Epithelial cell of proximal tubule (primary cell): ENCODE measurements at regions not wholly inside any gene's neighbourhood (a gene's known extent, or its start where the extent isn't known, plus 50 kb on each side); places are given as distances from the start of the nearest gene placed in this dataset.

Source experiments
- DNase-seq: peaks from one replicate; pipeline ENCODE4 v3.0.0-alpha.2; 2011; ENCODE audit warnings: low read depth
- H3K4me3 ChIP-seq: 2 replicates; pipeline ENCODE4 v1.5.1; 2011; ENCODE audit warnings: low read depth, mild to moderate bottlenecking, low read length
- CTCF ChIP-seq: conservative IDR thresholded peaks from 2 replicates; pipeline ENCODE4 v1.5.1; 2012; ENCODE audit warnings: low read depth, mild to moderate bottlenecking, low read length

GRCh38 chr5:27242258-27242626 is 203.9 kb upstream of the CDH9 start:
- no peak overlapping the region for H3K4me3 ChIP-seq
- TF ChIP-seq CTCF: no peak
- DNase-seq: no peak

- peak; percentile 29 for TF ChIP-seq CTCF
- no peak overlapping the region for H3K4me3 ChIP-seq
- peak; percentile 96 for DNase-seq
These were observed 203.3 kb upstream of the CDH9 start for GRCh38 chr5:27241564-27242257.

- TF ChIP-seq CTCF: no peak
- no peak overlapping the region for H3K4me3 ChIP-seq
- no peak for DNase-seq
These were observed 202.4 kb upstream of the CDH9 start for GRCh38 chr5:27240791-27241190.

- H3K4me3 ChIP-seq: no peak overlapping the region
- DNase-seq: no peak
- TF ChIP-seq CTCF: no peak
These were observed 196.5 kb upstream of the CDH9 start for GRCh38 chr5:27234916-27235315.

GRCh38 chr5:27221410-27221809 is 183.0 kb upstream of the CDH9 start:
- no peak for TF ChIP-seq CTCF
- no peak overlapping the region for H3K4me3 ChIP-seq
- DNase-seq: no peak

DNA sequence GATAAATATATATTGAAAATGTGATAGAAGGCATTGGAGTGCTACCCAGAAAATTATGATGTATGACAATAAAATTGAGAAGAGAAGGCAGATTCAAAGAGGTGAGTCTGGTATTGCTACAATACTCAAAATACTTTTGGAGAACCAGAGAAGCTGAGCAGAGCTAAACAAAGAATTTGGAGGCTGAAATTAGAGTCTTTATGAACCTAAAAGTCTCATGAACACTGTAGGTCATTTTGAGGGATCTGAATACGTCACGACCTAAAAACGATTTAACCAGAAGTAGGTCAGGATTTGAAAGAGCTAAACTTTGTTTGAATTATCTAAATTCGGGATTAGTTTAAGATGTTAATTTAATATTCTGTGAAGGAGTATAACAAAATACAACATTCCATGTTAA is 182.4 kb upstream of the CDH9 start:
- no peak for DNase-seq
- no peak overlapping the region for H3K4me3 ChIP-seq
- TF ChIP-seq CTCF: no peak

DNA sequence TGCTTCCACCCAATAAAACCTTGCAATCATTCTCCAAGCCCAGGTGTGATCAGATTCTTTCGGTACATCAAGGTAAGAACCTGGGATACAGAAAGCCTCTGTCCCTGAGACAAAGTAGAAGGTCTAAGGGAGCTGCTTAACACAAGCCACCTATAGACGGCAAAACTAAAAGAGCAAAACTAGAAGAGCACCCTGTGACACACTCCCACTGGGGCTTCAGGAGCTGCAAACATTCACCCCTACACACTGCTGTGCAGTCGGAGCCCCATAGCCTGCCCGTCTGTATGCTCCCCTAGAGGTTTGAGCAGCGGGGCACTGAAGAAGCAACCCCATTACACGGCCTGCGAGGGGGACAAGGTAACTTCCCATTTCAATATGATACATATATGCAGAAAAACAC is 179.6 kb upstream of the CDH9 start:
- TF ChIP-seq CTCF: no peak
- DNase-seq: no peak
- H3K4me3 ChIP-seq: no peak overlapping the region
